Activated naive CD8-positive, alpha-beta T cell treated with anti-CD3 and anti-CD28 coated beads for 36 hours (primary cell): ENCODE measurements at regions not wholly inside any gene's neighbourhood (a gene's known extent, or its start where the extent isn't known, plus 50 kb on each side); places are given as distances from the start of the nearest gene placed in this dataset.
A peak's percentile ranks its signal among the peaks of the same experiment; 100 is the strongest.
"Not testable (repeated sequence)": the region's sequence is repeated elsewhere in the genome, so short reads cannot be mapped to it uniquely, and the experiment has no call there.

Source experiments
- DNase-seq: peaks from one replicate; pipeline ENCODE4 v3.0.0; 2021
- H3K27ac Mint-ChIP-seq: one replicate; pipeline ENCODE4 v1.8.0; 2022; ENCODE audit warnings: mild to moderate bottlenecking, moderate library complexity, mixed read lengths
- H3K27me3 Mint-ChIP-seq: one replicate; pipeline ENCODE4 v1.8.0; 2022; ENCODE audit warnings: mild to moderate bottlenecking, mixed read lengths
- H3K36me3 Mint-ChIP-seq: one replicate; pipeline ENCODE4 v1.8.0; 2021; ENCODE audit warnings: mild to moderate bottlenecking, mixed read lengths
- H3K4me1 Mint-ChIP-seq: one replicate; pipeline ENCODE4 v1.8.0; 2021; ENCODE audit warnings: mixed read lengths
- H3K4me3 Mint-ChIP-seq: one replicate; pipeline ENCODE4 v1.8.0; 2022; ENCODE audit warnings: mild to moderate bottlenecking, moderate library complexity, mixed read lengths
- H3K9me3 Mint-ChIP-seq: one replicate; pipeline ENCODE4 v1.8.0; 2022; ENCODE audit warnings: mixed read lengths

DNA sequence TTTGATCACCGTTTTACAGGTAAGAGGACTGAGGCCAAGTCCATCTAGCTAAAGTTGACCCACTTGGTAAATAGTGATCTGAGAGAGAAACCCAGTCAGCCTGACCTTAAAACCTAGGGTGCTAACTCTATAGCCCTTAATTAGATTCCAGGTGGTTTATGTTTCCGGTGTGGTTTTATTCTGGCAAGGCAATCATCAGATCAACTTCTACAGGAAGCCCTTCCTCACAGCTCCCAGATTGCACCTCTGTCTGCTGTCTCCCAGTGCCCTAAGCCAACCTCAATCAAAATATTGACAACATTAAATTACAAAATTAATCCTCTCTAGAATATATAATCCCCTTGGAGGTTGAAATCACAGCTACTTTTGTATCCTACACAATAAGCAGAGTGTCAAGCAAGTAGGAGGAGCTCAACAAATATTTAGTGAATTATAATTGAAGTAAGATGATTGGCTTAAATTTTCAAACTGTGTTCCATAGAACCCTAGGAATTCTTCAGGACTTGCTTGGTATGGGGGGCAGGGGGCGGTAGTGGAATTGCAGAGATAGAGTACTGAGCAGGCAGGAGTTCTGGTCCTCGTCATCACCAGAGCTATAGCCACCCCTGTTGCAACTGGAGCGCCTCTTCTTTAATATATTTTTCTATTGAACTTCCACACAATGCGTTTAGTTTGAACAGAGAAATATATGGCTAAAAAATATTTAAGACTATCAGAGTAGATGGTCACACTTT, 692.8 kb upstream of the LRRN3 start:
- no peak for DNase-seq

GRCh38 chr7:110399421-110399820, 691.5 kb upstream of the LRRN3 start:
- Mint-ChIP-seq H3K4me1 (no peaks in the 10 kb centered on the region), H3K27me3 (no peaks in the 10 kb centered on the region), H3K27ac (no peak overlapping the region), H3K36me3 (no peaks in the 10 kb centered on the region), H3K9me3 (no peaks in the 10 kb centered on the region), H3K4me3 (no peak overlapping the region)
- DNase-seq: no peak

More for the DNA sequence above, 692.8 kb upstream of the LRRN3 start:
- H3K27ac Mint-ChIP-seq: no peak overlapping the region
- H3K9me3 Mint-ChIP-seq: no peaks in the 10 kb centered on the region
- no peaks in the 10 kb centered on the region for H3K36me3 Mint-ChIP-seq
- H3K4me3 Mint-ChIP-seq: no peak overlapping the region
- no peaks in the 10 kb centered on the region for H3K4me1 Mint-ChIP-seq
- H3K27me3 Mint-ChIP-seq: peaks cover 5% of the 10 kb centered on the region

- Mint-ChIP-seq H3K4me3 (no peak overlapping the region), H3K9me3 (no peaks in the 10 kb centered on the region), H3K27ac (no peak overlapping the region), H3K27me3 (no peaks in the 10 kb centered on the region), H3K36me3 (no peaks in the 10 kb centered on the region), H3K4me1 (no peaks in the 10 kb centered on the region)
- no peak for DNase-seq
Observed at GRCh38 chr7:110400411-110400810, 690.5 kb upstream of the LRRN3 start.

- H3K27me3 Mint-ChIP-seq: no peaks in the 10 kb centered on the region
- H3K4me1 Mint-ChIP-seq: no peaks in the 10 kb centered on the region
- H3K4me3 Mint-ChIP-seq: no peak overlapping the region
- no peaks in the 10 kb centered on the region for H3K9me3 Mint-ChIP-seq
- no peak for DNase-seq
- no peaks in the 10 kb centered on the region for H3K36me3 Mint-ChIP-seq
- no peak overlapping the region for H3K27ac Mint-ChIP-seq
Observed at GRCh38 chr7:110407242-110407641, 683.7 kb upstream of the LRRN3 start.

DNA sequence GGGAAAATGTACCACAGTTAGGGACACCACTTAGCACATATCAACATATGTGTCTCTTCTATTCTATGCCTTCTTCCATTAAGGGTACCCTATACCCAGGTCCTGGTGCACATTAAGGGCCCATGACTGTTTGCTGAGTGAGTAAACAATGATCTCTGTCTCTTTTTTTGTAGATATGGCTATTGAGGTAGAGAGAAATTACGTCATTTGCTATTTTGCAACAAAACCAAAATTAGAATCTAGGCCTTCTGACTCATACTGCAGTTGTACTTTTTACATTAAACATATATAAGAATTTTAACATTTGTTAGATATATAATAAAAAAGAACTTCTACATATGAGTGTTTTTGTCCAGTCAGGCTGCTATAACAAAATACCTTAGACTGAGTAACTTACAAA, 683.2 kb upstream of the LRRN3 start:
- H3K4me3 Mint-ChIP-seq: no peak overlapping the region
- no peaks in the 10 kb centered on the region for H3K4me1 Mint-ChIP-seq
- H3K27me3 Mint-ChIP-seq: no peaks in the 10 kb centered on the region
- no peak overlapping the region for H3K27ac Mint-ChIP-seq
- DNase-seq: no peak
- no peaks in the 10 kb centered on the region for H3K36me3 Mint-ChIP-seq
- no peaks in the 10 kb centered on the region for H3K9me3 Mint-ChIP-seq

DNA sequence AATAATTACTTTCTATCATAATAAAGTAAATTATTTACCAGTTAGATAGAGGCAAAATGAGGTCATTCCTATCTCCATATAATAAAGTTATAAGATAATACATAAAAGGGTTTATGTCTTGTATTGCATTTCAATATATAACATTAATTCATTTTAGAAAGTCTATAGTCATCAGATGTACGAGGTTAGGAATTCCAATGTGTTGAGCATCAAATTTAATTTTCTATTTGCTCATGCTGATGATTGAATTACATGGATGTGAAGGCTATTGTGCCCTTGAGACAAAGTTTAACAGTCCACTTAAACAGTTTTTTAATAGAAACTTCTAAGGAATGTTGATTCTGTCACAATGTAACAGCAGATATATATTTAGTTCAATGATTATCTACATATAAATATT, 678.3 kb upstream of the LRRN3 start:
- Mint-ChIP-seq H3K27me3 (no peaks in the 10 kb centered on the region), H3K4me3 (no peak overlapping the region), H3K36me3 (no peaks in the 10 kb centered on the region), H3K9me3 (no peaks in the 10 kb centered on the region), H3K4me1 (no peaks in the 10 kb centered on the region), H3K27ac (no peak overlapping the region)
- DNase-seq: no peak

DNA sequence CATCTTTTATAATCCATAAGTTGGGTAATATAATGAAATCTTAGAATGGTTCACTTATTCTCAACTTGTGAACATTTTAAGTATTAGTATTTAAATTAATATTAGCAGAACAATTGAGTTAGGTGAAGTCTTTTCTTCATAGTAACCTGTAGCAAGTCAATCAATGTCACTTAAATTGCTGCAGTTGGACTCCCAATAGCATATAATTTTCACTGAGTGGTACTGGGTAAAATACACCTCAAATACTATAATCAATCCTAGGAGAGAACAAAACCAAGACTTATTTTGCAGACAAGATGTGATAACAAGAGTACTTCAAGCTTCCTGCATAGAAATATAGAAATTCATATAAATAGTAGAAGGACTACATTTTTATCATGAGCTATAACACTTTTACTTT, 677.9 kb upstream of the LRRN3 start:
- DNase-seq: no peak
- no peak overlapping the region for H3K27ac Mint-ChIP-seq
- no peak overlapping the region for H3K4me3 Mint-ChIP-seq
- H3K4me1 Mint-ChIP-seq: no peaks in the 10 kb centered on the region
- H3K9me3 Mint-ChIP-seq: no peaks in the 10 kb centered on the region
- H3K36me3 Mint-ChIP-seq: no peaks in the 10 kb centered on the region
- H3K27me3 Mint-ChIP-seq: no peaks in the 10 kb centered on the region

GRCh38 chr7:110417611-110418010, 673.3 kb upstream of the LRRN3 start:
- H3K27me3 Mint-ChIP-seq: no peaks in the 10 kb centered on the region
- no peaks in the 10 kb centered on the region for H3K4me1 Mint-ChIP-seq
- no peaks in the 10 kb centered on the region for H3K9me3 Mint-ChIP-seq
- no peaks in the 10 kb centered on the region for H3K36me3 Mint-ChIP-seq
- DNase-seq: no peak
- H3K27ac Mint-ChIP-seq: no peak overlapping the region
- H3K4me3 Mint-ChIP-seq: no peak overlapping the region

- H3K27ac Mint-ChIP-seq: no peak overlapping the region
- no peak for DNase-seq
- no peaks in the 10 kb centered on the region for H3K4me1 Mint-ChIP-seq
- H3K27me3 Mint-ChIP-seq: no peaks in the 10 kb centered on the region
- H3K9me3 Mint-ChIP-seq: no peaks in the 10 kb centered on the region
- no peak overlapping the region for H3K4me3 Mint-ChIP-seq
- no peaks in the 10 kb centered on the region for H3K36me3 Mint-ChIP-seq
Observed at GRCh38 chr7:110418659-110419280, 672.2 kb upstream of the LRRN3 start.

GRCh38 chr7:110420788-110421187, 670.1 kb upstream of the LRRN3 start:
- no peaks in the 10 kb centered on the region for H3K4me1 Mint-ChIP-seq
- no peaks in the 10 kb centered on the region for H3K9me3 Mint-ChIP-seq
- H3K27ac Mint-ChIP-seq: no peak overlapping the region
- DNase-seq: no peak
- H3K4me3 Mint-ChIP-seq: no peak overlapping the region
- no peaks in the 10 kb centered on the region for H3K36me3 Mint-ChIP-seq
- H3K27me3 Mint-ChIP-seq: no peaks in the 10 kb centered on the region

DNA sequence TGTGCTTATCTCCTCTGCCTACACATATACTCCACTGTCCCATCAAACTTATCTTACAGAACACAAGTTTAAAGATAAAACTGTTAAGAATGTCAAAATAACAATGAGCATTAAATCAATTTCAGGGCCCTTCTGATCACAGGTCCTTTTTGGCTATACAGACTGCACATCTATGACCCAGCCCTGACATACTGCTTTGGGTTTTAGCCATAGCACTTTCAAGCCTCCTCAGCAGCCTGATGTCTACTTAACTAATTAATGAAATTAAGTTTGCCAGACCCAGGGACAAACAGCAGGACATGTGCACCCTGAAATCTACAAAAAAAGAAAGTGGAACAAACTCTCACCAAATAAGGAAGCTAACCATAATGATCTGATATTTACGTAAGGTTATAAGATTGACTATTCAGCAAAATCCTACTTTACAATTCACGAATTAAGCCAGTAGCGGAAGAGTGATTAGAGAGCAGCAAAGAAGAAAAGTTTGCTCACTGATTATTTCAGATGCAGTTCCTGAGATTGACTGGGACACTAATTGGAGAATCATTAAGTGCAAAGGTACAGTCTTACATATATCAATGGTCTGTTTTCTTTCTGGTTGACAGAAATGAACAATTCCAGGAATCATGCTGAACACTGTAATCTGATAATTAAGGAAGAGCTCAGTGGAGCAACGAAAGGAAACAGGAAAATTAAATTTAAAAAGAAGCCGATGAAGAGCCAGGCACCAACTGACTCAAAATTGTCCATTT, 669.3 kb upstream of the LRRN3 start:
- H3K4me1 Mint-ChIP-seq: no peaks in the 10 kb centered on the region
- no peak overlapping the region for H3K4me3 Mint-ChIP-seq
- H3K27me3 Mint-ChIP-seq: no peaks in the 10 kb centered on the region
- no peaks in the 10 kb centered on the region for H3K9me3 Mint-ChIP-seq
- no peak for DNase-seq
- H3K36me3 Mint-ChIP-seq: no peaks in the 10 kb centered on the region
- H3K27ac Mint-ChIP-seq: no peak overlapping the region

DNA sequence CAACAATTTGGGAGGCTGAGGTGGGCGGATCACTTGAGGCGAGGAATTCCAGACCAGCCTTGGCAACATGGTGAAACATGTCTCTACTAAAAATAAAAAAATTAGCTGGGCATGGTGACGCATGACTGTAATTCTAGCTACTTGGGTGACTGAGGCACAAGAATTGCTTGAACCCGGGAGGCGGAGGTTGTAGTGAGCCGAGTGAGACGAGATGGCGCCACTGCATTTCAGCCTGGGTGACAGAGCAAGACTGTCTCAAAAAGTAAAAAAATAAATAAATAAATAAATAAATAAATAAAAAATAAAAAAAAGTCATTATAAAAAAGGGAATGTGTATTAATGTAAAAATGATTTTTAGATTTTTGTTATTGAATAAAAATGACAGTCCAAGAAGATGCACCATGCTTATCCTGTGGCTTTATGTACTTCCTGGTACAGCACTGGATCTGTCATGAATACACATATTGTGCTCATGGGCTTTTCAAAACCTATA, 658.8 kb upstream of the LRRN3 start:
- no peak for DNase-seq
- H3K4me3 Mint-ChIP-seq: no peak overlapping the region
- no peaks in the 10 kb centered on the region for H3K9me3 Mint-ChIP-seq
- no peaks in the 10 kb centered on the region for H3K36me3 Mint-ChIP-seq
- no peak overlapping the region for H3K27ac Mint-ChIP-seq
- no peaks in the 10 kb centered on the region for H3K27me3 Mint-ChIP-seq
- H3K4me1 Mint-ChIP-seq: no peaks in the 10 kb centered on the region

DNA sequence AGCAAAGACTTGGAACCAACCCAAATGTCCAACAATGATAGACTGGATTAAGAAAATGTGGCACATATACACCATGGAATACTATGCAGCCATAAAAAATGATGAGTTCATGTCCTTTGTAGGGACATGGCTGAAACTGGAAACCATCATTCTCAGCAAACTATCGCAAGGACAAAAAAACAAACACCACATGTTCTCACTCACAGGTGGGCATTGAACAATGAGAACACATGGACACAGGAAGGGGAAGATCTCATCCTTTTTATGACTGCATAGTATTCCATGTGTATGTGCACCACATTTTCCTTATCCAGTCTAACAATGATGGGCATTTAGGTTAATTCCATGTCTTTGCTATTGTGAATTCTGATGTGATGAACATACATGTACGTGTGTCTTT, 652.0 kb upstream of the LRRN3 start:
- not testable (repeated sequence) for H3K4me1 Mint-ChIP-seq, H3K27me3 Mint-ChIP-seq, DNase-seq, H3K27ac Mint-ChIP-seq, H3K4me3 Mint-ChIP-seq, H3K9me3 Mint-ChIP-seq, H3K36me3 Mint-ChIP-seq

DNA sequence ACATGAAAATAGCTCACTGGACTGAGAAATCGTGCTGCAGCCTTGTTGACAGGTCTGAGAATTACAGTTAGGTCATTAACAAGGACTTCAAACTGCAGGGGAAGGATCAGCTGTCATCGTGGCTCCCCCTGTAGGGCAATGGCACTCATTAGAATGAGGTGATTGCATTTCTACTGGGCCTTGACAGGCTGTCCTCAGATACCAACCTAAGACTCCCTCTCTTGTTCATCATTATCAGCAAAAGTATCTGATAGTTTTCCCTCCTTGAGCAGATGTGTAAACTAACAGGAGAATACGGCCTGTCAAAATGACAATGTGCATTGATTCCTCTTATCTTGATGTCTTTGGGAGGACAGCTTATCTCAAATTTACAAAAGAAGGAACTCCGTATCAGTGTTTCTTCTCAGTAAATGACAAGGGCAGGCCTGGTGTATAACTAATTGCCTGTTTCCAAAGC, 648.5 kb upstream of the LRRN3 start:
- Mint-ChIP-seq H3K4me3 (no peak overlapping the region), H3K4me1 (no peaks in the 10 kb centered on the region), H3K9me3 (peaks cover 2% of the 10 kb centered on the region), H3K36me3 (no peaks in the 10 kb centered on the region), H3K27ac (no peak overlapping the region), H3K27me3 (no peaks in the 10 kb centered on the region)
- peak; percentile 2 for DNase-seq

DNA sequence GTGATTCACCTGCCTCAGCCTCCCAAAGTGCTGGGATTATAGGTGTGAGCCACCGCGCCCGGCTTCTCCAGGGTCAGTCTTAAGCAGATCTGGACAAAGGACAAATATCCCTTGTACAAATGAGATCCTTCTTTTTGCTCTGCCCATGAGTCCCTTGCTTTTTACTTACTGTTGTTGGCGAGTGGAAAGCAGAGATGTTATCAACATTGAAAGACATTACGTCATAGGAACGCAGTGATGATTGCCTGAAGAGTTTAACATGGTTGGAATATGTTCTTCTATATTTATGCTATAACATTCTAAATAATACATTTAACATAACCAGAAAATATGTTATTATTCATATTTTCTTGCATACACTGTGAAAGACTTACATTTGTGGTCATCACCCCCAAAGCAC, 644.3 kb upstream of the LRRN3 start:
- H3K4me1 Mint-ChIP-seq: no peaks in the 10 kb centered on the region
- H3K9me3 Mint-ChIP-seq: no peaks in the 10 kb centered on the region
- H3K4me3 Mint-ChIP-seq: no peak overlapping the region

More for the DNA sequence above, 644.3 kb upstream of the LRRN3 start:
- Mint-ChIP-seq H3K27ac (no peak overlapping the region), H3K27me3 (no peaks in the 10 kb centered on the region), H3K36me3 (no peaks in the 10 kb centered on the region)
- no peak for DNase-seq
